ENCODE measurements at regions not wholly inside any gene's neighbourhood (a gene's known extent, or its start where the extent isn't known, plus 50 kb on each side); places are given as distances from the start of the nearest gene placed in this dataset.

GRCh38 chr4:31343061-31343460 lies 622.9 kb downstream of the PCDH7 start:
- FAIRE-seq (no peak), DNase-seq (no peak)
- TF ChIP-seq CTCF (IDR thresholded peaks at IDR 0.05; ENCODE audit: borderline replicate concordance, extremely low read depth, insufficient read depth), result no peak

GRCh38 chr4:31349907-31350306 lies 629.7 kb downstream of the PCDH7 start:
- no peak for FAIRE-seq
- no peak overlapping the region for H3K4me3 ChIP-seq (ENCODE audit: low read length in 3 of 3)
- DNase-seq, result no peak
- H3K9ac ChIP-seq (ENCODE audit: low read length in 3 of 3), result no peak overlapping the region
- no peak for TF ChIP-seq CTCF (IDR thresholded peaks at IDR 0.05; ENCODE audit: borderline replicate concordance, extremely low read depth, insufficient read depth)
- intact Hi-C loops (cut with DNase I), result no loop called here
- H3K27ac ChIP-seq (ENCODE audit: low read depth in 2 of 2, low read length in 2 of 2), result no peak overlapping the region
- H3K36me3 ChIP-seq (ENCODE audit: control insufficient read depth in 2 of 3, insufficient read depth in 3 of 3, low read length in 3 of 3), result no peaks in the 10 kb centered on the region
- no peaks in the 10 kb centered on the region for H3K9me3 ChIP-seq (ENCODE audit: control insufficient read depth in 2 of 3, insufficient read depth in 1 of 3, low read length in 3 of 3)
- H3K4me1 ChIP-seq (ENCODE audit: control insufficient read depth in 2 of 3, insufficient read depth in 2 of 3, low read depth in 1 of 3, low read length in 3 of 3), result no peaks in the 10 kb centered on the region
- no peaks in the 10 kb centered on the region for H3K27me3 ChIP-seq (ENCODE audit: control insufficient read depth, insufficient read depth, low read length)

More at GRCh38 chr4:31343061-31343460, 622.9 kb downstream of the PCDH7 start:
- intact Hi-C loops (cut with DNase I), result no loop called here
- Histone ChIP-seq H3K4me1 (ENCODE audit: control insufficient read depth in 2 of 3, insufficient read depth in 2 of 3, low read depth in 1 of 3, low read length in 3 of 3) (no peaks in the 10 kb centered on the region), H3K27me3 (ENCODE audit: control insufficient read depth, insufficient read depth, low read length) (no peaks in the 10 kb centered on the region), H3K36me3 (ENCODE audit: control insufficient read depth in 2 of 3, insufficient read depth in 3 of 3, low read length in 3 of 3) (no peaks in the 10 kb centered on the region), H3K27ac (ENCODE audit: low read depth in 2 of 2, low read length in 2 of 2) (no peak overlapping the region), H3K9ac (ENCODE audit: low read length in 3 of 3) (no peak overlapping the region), H3K4me3 (ENCODE audit: low read length in 3 of 3) (no peak overlapping the region), H3K9me3 (ENCODE audit: control insufficient read depth in 2 of 3, insufficient read depth in 1 of 3, low read length in 3 of 3) (peaks cover 0 to 3% (median 0%) of the 10 kb centered on the region in 3 donors)

GRCh38 chr4:31351695-31352094 lies 631.5 kb downstream of the PCDH7 start:
- Histone ChIP-seq H3K27ac (ENCODE audit: low read depth in 2 of 2, low read length in 2 of 2) (no peak overlapping the region), H3K27me3 (ENCODE audit: control insufficient read depth, insufficient read depth, low read length) (no peaks in the 10 kb centered on the region), H3K4me3 (ENCODE audit: low read length in 3 of 3) (no peak overlapping the region), H3K9ac (ENCODE audit: low read length in 3 of 3) (no peak overlapping the region), H3K4me1 (ENCODE audit: control insufficient read depth in 2 of 3, insufficient read depth in 2 of 3, low read depth in 1 of 3, low read length in 3 of 3) (no peaks in the 10 kb centered on the region), H3K36me3 (ENCODE audit: control insufficient read depth in 2 of 3, insufficient read depth in 3 of 3, low read length in 3 of 3) (no peaks in the 10 kb centered on the region), H3K9me3 (ENCODE audit: control insufficient read depth in 2 of 3, insufficient read depth in 1 of 3, low read length in 3 of 3) (no peaks in the 10 kb centered on the region)
- no peak for DNase-seq
- no peak for TF ChIP-seq CTCF (IDR thresholded peaks at IDR 0.05; ENCODE audit: borderline replicate concordance, extremely low read depth, insufficient read depth)
- intact Hi-C loops (cut with DNase I), result no loop called here
- FAIRE-seq, result no peak

- DNase-seq, result no peak
- no peaks in the 10 kb centered on the region for H3K27me3 ChIP-seq (ENCODE audit: control insufficient read depth, insufficient read depth, low read length)
- no peak overlapping the region for H3K4me3 ChIP-seq (ENCODE audit: low read length in 3 of 3)
- H3K27ac ChIP-seq (ENCODE audit: low read depth in 2 of 2, low read length in 2 of 2), result no peak overlapping the region
- H3K36me3 ChIP-seq (ENCODE audit: control insufficient read depth in 2 of 3, insufficient read depth in 3 of 3, low read length in 3 of 3), result no peaks in the 10 kb centered on the region
- no peaks in the 10 kb centered on the region for H3K4me1 ChIP-seq (ENCODE audit: control insufficient read depth in 2 of 3, insufficient read depth in 2 of 3, low read depth in 1 of 3, low read length in 3 of 3)
- TF ChIP-seq CTCF (IDR thresholded peaks at IDR 0.05; ENCODE audit: borderline replicate concordance, extremely low read depth, insufficient read depth), result no peak
- no peaks in the 10 kb centered on the region for H3K9me3 ChIP-seq (ENCODE audit: control insufficient read depth in 2 of 3, insufficient read depth in 1 of 3, low read length in 3 of 3)
- H3K9ac ChIP-seq (ENCODE audit: low read length in 3 of 3), result no peak overlapping the region
- intact Hi-C loops (cut with DNase I), result no loop called here
- no peak for FAIRE-seq
Observed at GRCh38 chr4:31356839-31357238, 636.7 kb downstream of the PCDH7 start.

Data from kidney (tissue), 13 donors.